GM12891 (cell line): ENCODE measurements at regions not wholly inside any gene's neighbourhood (a gene's known extent, or its start where the extent isn't known, plus 50 kb on each side); places are given as distances from the start of the nearest gene placed in this dataset.

Source experiments
- DNase-seq: peaks from one replicate; pipeline ENCODE4 v3.0.0; 2011; ENCODE audit warnings: low spot score; ENCODE audit not compliant: insufficient read length
- FAIRE-seq: peaks from 2 replicates; lab custom pipeline; 2011; peaks lifted over from hg19 to GRCh38; lab: Jason Lieb, UNC
- PAX5 ChIP-seq: IDR thresholded peaks from 2 replicates; pipeline ENCODE4 v1.6.1; 2011; ENCODE audit warnings: low read length, moderate library complexity, mild to moderate bottlenecking; ENCODE audit not compliant: insufficient read depth, severe bottlenecking
- POLR2A ChIP-seq: IDR thresholded peaks from 2 replicates; pipeline ENCODE4 v1.6.1; 2011; ENCODE audit warnings: low read depth, low read length, control low read depth
- POLR2AphosphoS5 ChIP-seq: IDR thresholded peaks from 2 replicates; pipeline ENCODE4 v1.6.1; 2011; ENCODE audit warnings: low read depth, low read length, control low read depth
- POU2F2 ChIP-seq: IDR thresholded peaks from 2 replicates; pipeline ENCODE4 v1.6.1; 2011; ENCODE audit warnings: low read depth, mild to moderate bottlenecking, control low read depth, low read length, moderate library complexity
- SPI1 ChIP-seq: IDR thresholded peaks from 2 replicates; pipeline ENCODE4 v1.6.1; 2011; ENCODE audit warnings: low read depth, low read length, control low read depth
- TAF1 ChIP-seq: IDR thresholded peaks from 2 replicates; pipeline ENCODE4 v1.6.1; 2011; ENCODE audit warnings: low read depth, low read length, control low read depth

GRCh38 chr10:124160943-124161582 lies 67.7 kb upstream of the CHST15 start:
- DNase-seq (no peak), FAIRE-seq (no peak)
- TF ChIP-seq SPI1 (no peak), POLR2AphosphoS5 (no peak), PAX5 (no peak), TAF1 (no peak), POLR2A (no peak), POU2F2 (no peak)

DNA sequence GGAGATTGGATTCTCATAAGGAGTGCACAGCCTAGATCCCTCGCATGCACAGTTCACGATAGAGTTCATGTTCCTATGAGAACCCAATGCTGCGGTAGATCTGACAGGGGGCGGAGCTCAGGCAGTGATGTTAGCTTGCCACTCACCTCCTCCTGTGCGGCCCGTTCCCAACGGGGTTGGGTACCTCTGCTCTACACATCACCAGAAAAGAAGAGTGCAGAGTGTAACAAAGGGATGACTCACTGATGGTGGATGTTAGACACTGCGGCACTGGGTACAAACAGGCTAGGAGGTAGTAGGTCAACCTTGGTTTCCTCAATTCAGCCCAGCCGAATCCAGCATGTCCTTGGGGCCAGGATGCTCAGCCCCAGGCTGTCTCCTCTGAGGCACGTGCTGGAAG lies 66.8 kb upstream of the CHST15 start:
- FAIRE-seq (no peak), DNase-seq (no peak)
- TF ChIP-seq TAF1 (no peak), POLR2AphosphoS5 (no peak), POU2F2 (no peak), POLR2A (no peak), PAX5 (no peak), SPI1 (no peak)

DNA sequence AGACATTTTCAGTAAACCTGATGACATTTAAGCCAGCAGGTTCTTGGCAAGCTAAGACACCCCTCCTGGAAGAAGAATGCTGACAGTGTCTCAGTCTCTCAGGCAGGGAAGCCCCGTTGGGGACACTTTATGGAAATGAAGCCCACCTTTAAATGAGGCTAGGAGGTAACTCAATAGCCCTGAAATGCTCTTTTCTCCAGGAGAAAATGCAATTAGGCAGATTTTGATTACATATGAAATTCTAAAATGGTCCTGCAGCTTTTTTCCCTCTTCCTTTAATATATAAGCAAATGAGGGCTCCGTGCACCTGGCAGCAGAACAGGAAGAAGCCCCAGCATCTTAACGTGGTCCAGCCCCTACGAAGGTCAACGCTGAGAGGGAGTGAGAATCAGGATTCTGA lies 65.8 kb upstream of the CHST15 start:
- no peak for TF ChIP-seq POU2F2
- no peak for TF ChIP-seq POLR2A
- no peak for TF ChIP-seq TAF1
- no peak for TF ChIP-seq SPI1
- no peak for TF ChIP-seq PAX5
- TF ChIP-seq POLR2AphosphoS5: no peak
- FAIRE-seq (no peak), DNase-seq (no peak)

- DNase-seq (no peak), FAIRE-seq (no peak)
- no peak for TF ChIP-seq POLR2A
Observed at GRCh38 chr10:124158592-124158991, 65.2 kb upstream of the CHST15 start.

DNA sequence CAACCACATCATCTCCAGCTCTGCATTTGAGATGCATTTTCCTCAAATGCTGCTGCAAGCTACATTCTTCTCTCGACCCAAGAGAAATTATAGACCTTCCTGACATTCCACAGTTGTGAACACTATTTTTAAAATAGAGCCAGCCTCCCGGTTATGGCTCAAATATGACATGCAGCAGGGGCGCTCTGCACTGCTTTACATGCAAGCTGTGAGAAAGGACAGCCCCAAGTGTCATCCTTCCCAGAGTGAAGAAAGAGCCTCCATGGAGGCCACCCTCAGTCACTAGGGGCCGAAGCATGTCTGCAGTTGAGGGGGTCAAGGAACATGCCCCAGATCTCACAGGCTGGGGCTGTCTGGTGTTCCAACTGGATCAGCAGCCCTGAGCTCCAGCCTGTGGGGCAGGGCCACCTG lies 63.9 kb upstream of the CHST15 start:
- FAIRE-seq (no peak), DNase-seq (no peak)
- no peak for TF ChIP-seq SPI1

DNA sequence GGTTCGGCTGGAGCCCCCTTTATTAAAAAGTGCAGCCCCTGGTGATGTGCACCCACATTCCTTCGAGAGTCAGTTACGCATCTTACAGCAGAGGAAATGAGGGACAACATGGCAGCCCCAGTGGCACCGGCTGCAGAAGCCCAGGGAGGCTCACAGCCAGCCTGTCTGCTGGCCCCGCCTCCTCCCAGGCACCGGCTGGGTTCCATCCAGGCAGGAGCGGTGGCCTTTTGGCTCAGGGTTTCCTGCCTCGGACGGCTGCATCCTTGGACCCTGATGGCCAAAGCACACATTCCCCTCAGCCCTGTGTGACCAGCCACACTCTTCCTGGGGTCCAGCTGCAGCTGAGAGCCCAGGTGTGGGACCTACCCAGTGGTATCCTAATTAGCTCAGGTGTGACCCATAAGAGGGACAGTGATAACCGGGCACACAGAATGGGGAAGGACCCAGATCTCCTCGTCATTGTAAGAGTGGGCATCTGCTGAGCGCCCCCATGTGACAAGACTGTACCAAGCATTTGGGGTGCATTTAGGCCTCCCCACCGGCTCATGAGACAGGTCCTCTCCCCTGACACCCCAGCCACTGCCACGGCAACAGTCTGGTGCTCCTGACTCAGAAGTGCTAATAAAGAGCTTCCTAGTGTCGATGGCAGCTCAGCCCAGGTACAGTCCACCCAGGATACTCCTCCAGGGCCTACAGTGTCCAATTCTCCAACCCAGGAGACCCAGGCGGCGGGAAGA lies 63.3 kb upstream of the CHST15 start:
- DNase-seq (no peak), FAIRE-seq (no peak)
- TF ChIP-seq POLR2AphosphoS5 (no peak), POLR2A (no peak), SPI1 (no peak), POU2F2 (no peak), PAX5 (no peak)

DNA sequence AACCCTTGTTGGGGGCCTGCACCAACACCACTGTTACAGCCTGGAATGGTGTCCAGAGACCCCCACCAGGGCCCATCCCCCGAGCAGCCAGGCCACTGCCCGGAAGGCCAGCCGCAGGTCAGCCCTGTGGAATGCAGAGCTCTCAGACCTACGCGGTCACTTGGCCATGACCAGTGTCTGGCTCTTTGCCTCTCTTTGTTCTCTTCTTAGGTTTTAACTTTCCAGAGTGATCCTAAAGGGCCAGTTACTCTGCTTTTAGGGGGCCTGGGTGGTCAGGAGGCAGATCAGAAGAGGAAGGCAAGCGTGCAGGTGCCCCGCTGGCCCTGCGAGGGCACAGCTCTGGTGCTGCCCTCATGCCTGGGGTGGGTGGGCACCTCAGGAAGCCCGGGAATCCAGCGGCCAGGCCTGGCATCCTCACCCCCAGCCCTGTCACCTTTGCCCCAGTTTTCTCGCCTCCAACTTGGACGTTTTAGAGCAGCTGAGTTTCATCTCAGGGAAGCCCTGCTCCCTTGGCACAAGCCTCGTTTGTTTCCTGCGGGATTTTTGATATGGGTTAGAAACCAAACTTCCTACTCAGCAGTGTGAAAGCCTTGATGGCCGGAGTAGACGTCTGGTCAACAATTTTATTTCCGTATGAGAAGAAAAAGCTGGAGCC lies 62.5 kb upstream of the CHST15 start:
- DNase-seq (no peak), FAIRE-seq (no peak)
- no peak for TF ChIP-seq POLR2A

DNA sequence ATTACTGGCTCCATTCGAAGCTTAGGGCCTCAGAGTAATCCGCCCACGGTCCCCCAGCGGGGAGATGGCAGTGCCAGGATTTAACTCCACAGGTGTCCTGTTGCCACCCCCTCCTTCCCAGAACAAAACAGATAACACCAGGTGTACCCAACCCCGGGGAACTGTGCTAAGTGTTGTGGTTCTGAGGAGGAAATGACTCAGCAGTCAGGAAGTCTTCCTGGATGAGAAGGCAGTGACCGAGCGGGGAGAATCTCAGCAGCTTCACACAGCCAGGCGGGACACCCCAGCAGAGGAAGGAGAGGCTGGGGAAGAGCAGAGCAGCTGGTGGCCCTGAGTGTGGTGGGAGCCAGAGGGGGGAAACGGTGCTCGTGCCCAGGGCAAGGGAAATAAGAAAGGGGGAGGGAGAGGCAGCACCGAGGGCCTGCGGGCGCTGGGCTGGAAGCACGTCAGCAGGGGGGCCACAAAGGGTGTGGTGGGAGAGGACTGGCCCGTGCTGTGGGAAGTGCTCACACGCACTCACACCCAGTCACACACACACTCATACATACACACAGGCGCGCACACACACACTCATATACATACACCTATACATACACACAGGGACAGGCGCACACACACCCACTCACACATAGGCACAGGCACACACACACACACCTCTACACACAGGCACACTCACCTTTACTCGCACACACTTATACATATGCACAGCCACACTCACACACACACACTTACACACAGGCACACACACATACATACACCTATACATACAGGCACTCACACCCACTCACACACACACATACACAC lies 59.8 kb upstream of the CHST15 start:
- DNase-seq (peak; percentile 52), FAIRE-seq (no peak)

DNA sequence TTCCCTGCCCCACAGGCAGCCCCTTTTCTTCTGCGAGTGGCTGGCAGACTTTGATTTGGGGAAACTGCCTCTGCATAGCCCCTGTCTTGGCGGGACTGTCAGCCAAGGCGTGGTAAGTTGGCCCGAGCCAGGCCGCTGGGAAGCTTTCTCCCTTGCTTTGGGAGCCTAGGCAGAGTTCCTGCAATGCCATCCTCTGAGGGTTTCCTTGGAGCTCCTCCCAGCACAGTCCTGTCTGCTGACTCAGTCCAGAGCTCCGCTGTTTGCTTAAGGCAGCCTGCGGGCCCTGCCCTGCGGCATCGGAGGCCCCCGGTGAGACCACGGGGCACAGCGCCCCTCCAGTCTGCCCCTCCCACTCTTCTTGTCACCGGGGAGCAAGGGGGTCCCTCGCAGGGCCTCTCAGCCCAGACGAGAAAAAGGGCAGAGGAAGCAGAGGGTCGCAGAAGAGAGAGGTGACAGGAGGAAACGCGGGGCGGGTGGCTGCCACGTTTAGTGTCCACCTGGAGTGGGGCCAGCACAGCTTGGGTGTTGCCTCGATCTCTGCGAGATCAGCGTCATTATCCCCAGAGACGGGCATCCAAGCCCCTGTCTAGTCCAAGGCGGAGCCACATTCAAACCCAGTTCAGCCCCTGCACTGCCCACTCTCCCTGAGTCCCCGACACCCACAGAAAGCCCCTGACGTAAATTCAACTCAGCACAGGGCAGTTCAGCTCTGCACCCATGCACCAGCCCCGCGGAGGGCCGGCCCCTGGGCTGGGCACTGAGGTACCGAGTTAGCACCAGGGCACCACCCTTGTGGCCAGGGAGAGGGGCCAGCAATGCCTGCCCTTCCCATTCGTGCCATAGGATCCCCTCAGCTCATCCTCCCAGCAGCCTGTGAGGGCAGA lies 59.0 kb upstream of the CHST15 start:
- DNase-seq: no peak
- FAIRE-seq: no peak
- TF ChIP-seq SPI1: no peak
- TF ChIP-seq POLR2A: no peak
- TF ChIP-seq PAX5: no peak
- no peak for TF ChIP-seq TAF1
- TF ChIP-seq POLR2AphosphoS5: no peak
- TF ChIP-seq POU2F2: no peak

More for the DNA sequence above, 59.8 kb upstream of the CHST15 start:
- no peak for TF ChIP-seq TAF1
- TF ChIP-seq PAX5: no peak
- TF ChIP-seq SPI1: no peak
- TF ChIP-seq POLR2A: no peak
- no peak for TF ChIP-seq POU2F2
- TF ChIP-seq POLR2AphosphoS5: no peak
